ENCODE measurements at regions not wholly inside any gene's neighbourhood (a gene's known extent, or its start where the extent isn't known, plus 50 kb on each side); places are given as distances from the start of the nearest gene placed in this dataset.

GRCh38 chr1:232538224-232538942 is 91.5 kb downstream of the SIPA1L2 start:
- no peak for TF ChIP-seq CTCF (IDR thresholded peaks at IDR 0.05)
- no peak for TF ChIP-seq POLR2A (IDR thresholded peaks at IDR 0.05)
- no peaks in the 10 kb centered on the region for H3K27me3 ChIP-seq
- H3K9me3 ChIP-seq = no peaks in the 10 kb centered on the region
- DNase-seq = no peak
- H3K4me1 ChIP-seq = no peaks in the 10 kb centered on the region
- no peak overlapping the region for H3K27ac ChIP-seq
- H3K36me3 ChIP-seq = no peaks in the 10 kb centered on the region
- H3K4me3 ChIP-seq = no peak overlapping the region

- no peaks in the 10 kb centered on the region for H3K27me3 ChIP-seq
Measured at GRCh38 chr1:232534552-232535517, 95.1 kb downstream of the SIPA1L2 start.

GRCh38 chr1:232533328-232533727 is 96.6 kb downstream of the SIPA1L2 start:
- H3K27ac ChIP-seq = no peak overlapping the region
- H3K27me3 ChIP-seq = no peaks in the 10 kb centered on the region
- H3K9me3 ChIP-seq = no peaks in the 10 kb centered on the region

More at GRCh38 chr1:232534552-232535517, 95.1 kb downstream of the SIPA1L2 start:
- Histone ChIP-seq H3K27ac (no peak overlapping the region), H3K4me3 (no peak overlapping the region), H3K4me1 (no peaks in the 10 kb centered on the region), H3K9me3 (no peaks in the 10 kb centered on the region), H3K36me3 (no peaks in the 10 kb centered on the region)
- DNase-seq = no peak
- no peak for TF ChIP-seq CTCF (IDR thresholded peaks at IDR 0.05)
- TF ChIP-seq POLR2A (IDR thresholded peaks at IDR 0.05) = no peak

GRCh38 chr1:232532901-232533300 is 97.0 kb downstream of the SIPA1L2 start:
- Histone ChIP-seq H3K4me1 (no peaks in the 10 kb centered on the region), H3K36me3 (no peaks in the 10 kb centered on the region), H3K27me3 (no peaks in the 10 kb centered on the region), H3K27ac (no peak overlapping the region), H3K4me3 (no peak overlapping the region), H3K9me3 (no peaks in the 10 kb centered on the region)
- no peak for DNase-seq
- TF ChIP-seq POLR2A (IDR thresholded peaks at IDR 0.05) (no peak), CTCF (IDR thresholded peaks at IDR 0.05) (no peak)

More at GRCh38 chr1:232533328-232533727, 96.6 kb downstream of the SIPA1L2 start:
- H3K4me3 ChIP-seq = no peak overlapping the region
- no peaks in the 10 kb centered on the region for H3K36me3 ChIP-seq
- TF ChIP-seq CTCF (IDR thresholded peaks at IDR 0.05) = no peak
- TF ChIP-seq POLR2A (IDR thresholded peaks at IDR 0.05) = no peak
- no peaks in the 10 kb centered on the region for H3K4me1 ChIP-seq
- DNase-seq = no peak

GRCh38 chr1:232531291-232531690 is 98.6 kb downstream of the SIPA1L2 start:
- Histone ChIP-seq H3K36me3 (no peaks in the 10 kb centered on the region), H3K4me3 (no peak overlapping the region), H3K27ac (no peak overlapping the region), H3K9me3 (no peaks in the 10 kb centered on the region), H3K4me1 (no peaks in the 10 kb centered on the region), H3K27me3 (no peaks in the 10 kb centered on the region)
- no peak for DNase-seq
- no peak for TF ChIP-seq POLR2A (IDR thresholded peaks at IDR 0.05)
- no peak for TF ChIP-seq CTCF (IDR thresholded peaks at IDR 0.05)

All from Peyer's patch (tissue), 4 donors.